ENCODE measurements at regions not wholly inside any gene's neighbourhood (a gene's known extent, or its start where the extent isn't known, plus 50 kb on each side); places are given as distances from the start of the nearest gene placed in this dataset.

GRCh38 chr22:48592931-48593330 lies 1234.7 kb downstream of the BRD1 start:
- TF ChIP-seq CTCF (IDR thresholded peaks at IDR 0.05) (no peak), POLR2A (IDR thresholded peaks at IDR 0.05) (no peak)

Data from heart left ventricle (tissue), 13 donors.